Lower leg skin (tissue), 4 donors: ENCODE measurements at regions not wholly inside any gene's neighbourhood (a gene's known extent, or its start where the extent isn't known, plus 50 kb on each side); places are given as distances from the start of the nearest gene placed in this dataset.

Source experiments
- DNase-seq, 2 donors: peaks; one replicate each; pipeline ENCODE4 v3.0.0-alpha.2; 2019; ENCODE audit warnings: low spot score in 2 of 2
- H3K4me3 ChIP-seq: fragments of 200-600 bp; sonication (generic); 2 replicates; pipeline ENCODE4 v1.5.1; 2017; ENCODE audit warnings: mild to moderate bottlenecking, low read depth; ENCODE audit not compliant: poor library complexity, severe bottlenecking
- POLR2A ChIP-seq, 2 donors: fragments of 450-650 bp; IDR thresholded peaks; one replicate each; pipeline ENCODE4 v1.6.1; 2016 to 2017; ENCODE audit warnings: antibody characterized with exemption in 2 of 2, mild to moderate bottlenecking in 1 of 2, moderate library complexity in 1 of 2
- WGBS, 2 donors: methylation state at CpG; one replicate each; pipeline ENCODE4 v1.1.5; 2018; 5-methylcytosine and 5-hydroxymethylcytosine counted together
- intact Hi-C: fragments of 100-400 bp; cut with DNase I; formaldehyde crosslinking; loops from one replicate; pipeline ENCODE4 v1.15.0; 2023; ENCODE audit warnings: low total_unique reads
- TF ChIP-seq, protein P1 (sequence below), 3 donors: fragments of 450-650 bp; IDR thresholded peaks; one replicate each; pipeline ENCODE4 v1.5.1; 2016; ENCODE audit warnings: antibody characterized with exemption in 3 of 3, mild to moderate bottlenecking in 3 of 3, moderate library complexity in 2 of 3

DNA sequence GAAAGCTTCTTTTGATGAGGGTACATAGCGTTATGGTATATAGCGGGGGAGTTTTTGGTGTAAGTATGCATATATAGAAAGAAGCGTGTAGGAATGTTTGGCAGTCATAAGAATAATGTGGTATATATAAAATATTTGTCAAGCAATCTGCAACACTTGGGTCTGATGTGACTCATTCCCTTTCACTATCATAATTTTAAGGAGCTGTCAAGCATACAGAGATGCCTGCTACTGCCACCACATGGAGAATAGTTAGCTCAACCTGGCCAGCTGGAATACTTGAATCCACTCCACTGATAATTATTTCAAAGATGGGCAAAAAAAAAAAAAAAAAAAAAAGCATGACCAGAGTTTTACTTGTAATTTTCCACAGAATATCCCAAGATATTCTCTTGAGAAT lies 559.8 kb upstream of the REG3G start:
- no peak for TF ChIP-seq POLR2A (IDR thresholded peaks at IDR 0.05)
- TF ChIP-seq, protein P1, sequence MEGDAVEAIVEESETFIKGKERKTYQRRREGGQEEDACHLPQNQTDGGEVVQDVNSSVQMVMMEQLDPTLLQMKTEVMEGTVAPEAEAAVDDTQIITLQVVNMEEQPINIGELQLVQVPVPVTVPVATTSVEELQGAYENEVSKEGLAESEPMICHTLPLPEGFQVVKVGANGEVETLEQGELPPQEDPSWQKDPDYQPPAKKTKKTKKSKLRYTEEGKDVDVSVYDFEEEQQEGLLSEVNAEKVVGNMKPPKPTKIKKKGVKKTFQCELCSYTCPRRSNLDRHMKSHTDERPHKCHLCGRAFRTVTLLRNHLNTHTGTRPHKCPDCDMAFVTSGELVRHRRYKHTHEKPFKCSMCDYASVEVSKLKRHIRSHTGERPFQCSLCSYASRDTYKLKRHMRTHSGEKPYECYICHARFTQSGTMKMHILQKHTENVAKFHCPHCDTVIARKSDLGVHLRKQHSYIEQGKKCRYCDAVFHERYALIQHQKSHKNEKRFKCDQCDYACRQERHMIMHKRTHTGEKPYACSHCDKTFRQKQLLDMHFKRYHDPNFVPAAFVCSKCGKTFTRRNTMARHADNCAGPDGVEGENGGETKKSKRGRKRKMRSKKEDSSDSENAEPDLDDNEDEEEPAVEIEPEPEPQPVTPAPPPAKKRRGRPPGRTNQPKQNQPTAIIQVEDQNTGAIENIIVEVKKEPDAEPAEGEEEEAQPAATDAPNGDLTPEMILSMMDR (IDR thresholded peaks at IDR 0.05): no peak
- DNase-seq: no peak
- intact Hi-C loops: no loop called here
- 81 to 84% methylated on average over 3 of the region's 3 CpGs for WGBS, 2 donors
- no peak overlapping the region for H3K4me3 ChIP-seq

DNA sequence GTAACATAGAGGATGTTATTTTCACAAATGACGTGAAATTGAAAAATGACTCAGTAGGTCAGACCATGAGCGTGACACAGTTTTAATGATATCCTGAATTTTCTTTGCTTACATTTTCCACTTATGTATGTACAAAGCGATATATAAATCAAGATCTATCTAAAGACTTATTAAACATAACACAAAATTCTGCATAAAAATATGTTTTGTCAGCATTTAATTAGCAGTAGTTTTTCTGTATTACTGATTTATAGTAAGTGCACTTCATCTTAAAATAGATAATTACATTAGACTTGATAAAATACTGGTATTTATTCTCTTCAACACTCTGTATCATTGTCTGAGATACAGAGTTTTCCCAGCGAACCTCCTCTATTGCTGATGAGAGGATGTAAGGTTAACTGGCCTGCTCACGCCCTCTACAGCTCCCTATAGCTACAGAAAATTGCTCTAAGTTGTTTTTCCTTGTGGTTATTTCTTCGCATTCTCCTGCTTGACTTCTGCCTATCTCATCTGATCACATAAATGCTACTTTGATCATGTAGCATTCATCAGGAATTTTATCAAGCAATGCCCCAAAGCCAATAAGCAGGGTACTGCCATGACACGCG lies 548.8 kb upstream of the REG3G start:
- intact Hi-C loops: no loop called here
- no peak for DNase-seq
- WGBS, 2 donors: 64 to 65% methylated on average over 8 of the region's 8 CpGs

DNA sequence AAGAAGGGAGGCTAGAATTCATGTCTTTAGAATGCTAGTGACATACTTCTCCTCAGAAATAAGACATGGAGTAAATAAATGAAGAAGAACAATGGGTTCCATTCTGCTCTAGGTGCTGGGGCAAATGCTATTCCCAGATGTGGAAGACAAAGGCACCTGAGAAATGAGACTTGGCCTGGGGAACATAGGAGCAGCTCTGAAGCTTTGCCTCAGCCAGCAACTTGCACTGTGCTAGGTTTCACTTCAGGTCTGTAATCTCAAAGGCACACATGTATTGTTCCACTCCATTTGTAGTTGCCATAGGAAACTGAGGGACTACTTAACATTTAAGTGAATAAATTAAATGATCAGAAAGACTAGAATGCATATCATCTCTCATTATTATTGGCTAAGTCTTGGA lies 538.9 kb upstream of the REG3G start:
- intact Hi-C loops: no loop called here
- H3K4me3 ChIP-seq: no peak overlapping the region
- DNase-seq: no peak
- TF ChIP-seq, protein P1 (IDR thresholded peaks at IDR 0.05): no peak
- TF ChIP-seq POLR2A (IDR thresholded peaks at IDR 0.05): no peak

More for the DNA sequence above, 548.8 kb upstream of the REG3G start:
- H3K4me3 ChIP-seq: no peak overlapping the region
- no peak for TF ChIP-seq POLR2A (IDR thresholded peaks at IDR 0.05)
- TF ChIP-seq, protein P1 (IDR thresholded peaks at IDR 0.05): no peak

DNA sequence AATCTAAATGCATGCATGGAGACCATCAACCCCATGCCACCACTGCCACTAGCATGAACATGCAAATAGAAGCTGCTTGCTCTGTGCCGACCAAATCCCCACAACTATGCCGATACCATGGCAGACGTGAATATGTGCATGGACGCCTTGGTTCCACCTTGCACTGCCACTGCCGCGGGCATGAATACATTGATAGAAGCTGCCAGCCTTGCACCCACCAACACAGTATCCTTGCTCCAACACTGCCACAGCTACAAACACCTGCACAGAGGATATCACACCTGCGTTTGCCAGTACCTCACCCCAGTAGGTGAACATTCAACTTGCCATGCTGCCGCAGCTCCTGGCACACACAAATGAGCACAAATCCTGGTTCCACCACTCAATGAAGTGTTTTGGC lies 527.4 kb upstream of the REG3G start:
- DNase-seq: no peak
- no peak overlapping the region for H3K4me3 ChIP-seq
- intact Hi-C loops: no loop called here
- 94 to 100% methylated on average over 7 to 8 of the region's 8 CpGs for WGBS, 2 donors
- TF ChIP-seq, protein P1 (IDR thresholded peaks at IDR 0.05): no peak
- TF ChIP-seq POLR2A (IDR thresholded peaks at IDR 0.05): no peak

DNA sequence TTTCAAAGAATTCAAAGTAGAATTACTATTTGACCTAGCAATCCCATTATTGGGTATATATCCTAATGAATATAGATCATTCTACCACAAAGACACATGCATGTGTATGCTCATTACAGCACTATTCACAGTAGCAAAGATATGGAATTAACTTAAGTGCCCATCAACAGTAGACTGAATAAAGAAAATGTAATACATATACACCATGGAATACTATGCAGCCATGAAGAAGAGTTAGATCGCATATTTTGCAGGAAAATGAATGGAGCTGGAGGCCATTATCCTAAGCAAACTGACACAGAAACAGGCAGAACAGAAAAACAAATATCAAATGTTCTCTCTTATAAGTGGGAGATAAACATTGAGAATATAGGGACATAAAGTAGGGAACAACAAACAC lies 519.2 kb upstream of the REG3G start:
- H3K4me3 ChIP-seq: no peak overlapping the region
- intact Hi-C loops: no loop called here
- DNase-seq: no peak
- WGBS, 2 donors: 79 to 97% methylated on average over 1 of the region's 1 CpG
- no peak for TF ChIP-seq POLR2A (IDR thresholded peaks at IDR 0.05)
- TF ChIP-seq, protein P1 (IDR thresholded peaks at IDR 0.05): no peak

DNA sequence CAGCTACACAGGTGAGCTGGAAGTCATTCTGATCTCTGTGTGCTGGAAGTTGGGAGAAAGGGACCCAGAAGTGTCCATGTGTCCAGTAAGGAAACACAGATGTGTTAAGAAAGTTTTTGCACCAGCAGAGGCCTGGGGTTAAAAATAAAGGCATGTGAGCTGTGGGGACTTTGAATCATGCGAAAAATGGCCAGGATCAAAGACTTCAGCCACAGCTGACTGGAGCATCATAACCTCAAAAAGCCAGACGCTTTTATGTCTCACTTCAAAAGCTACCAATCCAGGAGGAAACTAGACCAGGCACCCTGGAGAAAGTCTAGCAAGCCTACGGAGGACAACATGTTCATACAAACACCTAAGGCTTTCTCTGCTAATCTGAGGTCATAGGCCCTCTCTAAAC lies 503.6 kb upstream of the REG3G start:
- intact Hi-C loops: no loop called here
- no peak for TF ChIP-seq POLR2A (IDR thresholded peaks at IDR 0.05)
- TF ChIP-seq, protein P1 (IDR thresholded peaks at IDR 0.05): no peak
- 42 to 53% methylated on average over 3 of the region's 3 CpGs for WGBS, 2 donors

More for the DNA sequence above, 503.6 kb upstream of the REG3G start:
- DNase-seq: no peak
- H3K4me3 ChIP-seq: no peak overlapping the region
